HG03108 (cell line): ENCODE measurements at regions not wholly inside any gene's neighbourhood (a gene's known extent, or its start where the extent isn't known, plus 50 kb on each side); places are given as distances from the start of the nearest gene placed in this dataset.

Experiments used
- ATAC-seq: cut with Tn5 transposase; IDR thresholded peaks from one replicate; pipeline ENCODE4 v1.9.1; 2021; ENCODE audit warnings: moderate library complexity; ENCODE audit not compliant: unreplicated experiment

DNA sequence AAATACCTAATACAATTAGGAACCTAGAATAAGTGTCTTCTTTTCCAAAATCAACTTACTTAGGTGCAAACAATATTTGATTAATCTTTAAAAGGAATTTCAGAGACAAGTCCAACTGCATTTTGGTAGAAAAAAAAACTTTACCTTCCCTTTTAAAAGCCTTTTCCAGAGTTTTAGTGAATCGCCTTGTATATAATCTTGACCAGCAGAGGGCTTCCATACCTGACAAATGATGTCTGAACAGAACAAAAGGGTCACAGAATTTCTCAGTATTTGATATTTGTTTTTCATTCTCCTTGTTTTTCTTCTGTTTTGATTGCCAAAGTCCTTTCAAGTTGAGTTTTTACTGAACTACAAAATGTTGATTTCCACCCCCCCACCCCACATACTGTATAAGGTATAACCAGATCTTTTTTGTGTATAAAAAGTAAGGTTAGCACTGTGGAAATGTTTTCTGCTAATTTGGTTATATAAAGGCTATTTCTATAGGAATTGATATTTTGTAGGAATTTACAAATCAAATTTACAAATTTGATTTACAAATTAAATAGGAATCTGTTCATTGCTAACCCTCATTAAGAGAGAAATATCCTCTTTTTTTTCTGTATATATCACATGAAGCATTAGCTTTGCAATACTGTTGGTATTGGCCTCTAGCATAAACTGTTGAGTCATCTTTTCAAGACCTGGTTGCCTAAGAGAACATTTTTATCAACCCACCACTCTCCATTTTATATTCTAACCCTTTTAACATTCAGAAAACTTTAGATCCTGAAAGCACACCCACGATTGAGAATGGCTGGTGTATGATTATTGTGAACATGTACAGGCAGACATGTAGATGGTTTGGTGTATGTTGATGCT lies 464.1 kb upstream of the RARB start:
- no peak for ATAC-seq

DNA sequence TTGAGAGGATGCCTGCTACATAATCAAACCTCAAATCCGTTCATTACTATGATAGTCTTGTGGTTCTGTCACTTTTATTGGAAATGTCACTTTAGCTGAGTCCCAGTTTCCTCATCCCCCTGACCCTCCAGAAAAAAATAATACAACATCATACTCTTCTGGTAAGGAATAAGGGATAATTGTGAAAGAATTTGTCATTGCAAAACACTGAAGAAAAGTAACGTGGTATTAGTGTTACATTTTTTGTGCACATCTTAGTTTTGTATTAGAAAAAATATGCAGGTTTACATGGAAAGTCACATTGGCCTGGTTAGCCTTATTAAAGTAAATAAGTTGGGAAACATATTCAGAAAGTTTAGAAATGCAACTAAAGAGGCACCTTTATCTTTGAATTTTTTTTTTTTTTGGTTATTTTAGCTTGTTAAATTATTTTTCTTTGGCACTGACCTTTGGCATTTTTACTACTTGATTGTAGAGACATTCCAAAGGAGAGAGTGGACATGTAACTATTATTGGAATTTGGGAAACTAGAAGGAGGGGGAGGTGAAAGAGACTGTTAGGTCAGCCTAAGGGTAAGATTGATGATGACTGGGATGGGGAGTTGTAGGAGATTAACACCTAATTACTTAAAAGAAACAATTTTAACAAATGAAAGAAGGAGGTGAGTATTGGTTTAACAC lies 462.2 kb upstream of the RARB start:
- ATAC-seq = no peak

DNA sequence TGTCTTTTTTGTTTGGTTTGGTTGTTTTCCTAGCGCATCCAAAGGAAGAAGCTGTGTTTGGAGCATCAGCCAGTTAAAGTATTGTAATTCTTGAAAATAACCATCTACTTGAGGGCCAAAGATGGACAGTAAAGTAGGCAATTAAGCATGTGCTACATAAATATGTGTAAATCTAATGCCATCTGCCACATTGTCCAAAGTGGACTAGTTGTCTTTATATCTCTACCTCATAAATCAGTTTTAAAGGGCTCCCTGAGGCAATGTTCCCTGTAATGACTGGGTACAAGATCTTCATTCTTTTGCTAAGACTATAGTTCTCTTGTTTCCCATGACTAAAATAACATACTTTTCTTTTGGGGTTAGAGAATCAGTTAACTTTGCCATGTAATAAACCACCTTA lies 460.0 kb upstream of the RARB start:
- no peak for ATAC-seq

DNA sequence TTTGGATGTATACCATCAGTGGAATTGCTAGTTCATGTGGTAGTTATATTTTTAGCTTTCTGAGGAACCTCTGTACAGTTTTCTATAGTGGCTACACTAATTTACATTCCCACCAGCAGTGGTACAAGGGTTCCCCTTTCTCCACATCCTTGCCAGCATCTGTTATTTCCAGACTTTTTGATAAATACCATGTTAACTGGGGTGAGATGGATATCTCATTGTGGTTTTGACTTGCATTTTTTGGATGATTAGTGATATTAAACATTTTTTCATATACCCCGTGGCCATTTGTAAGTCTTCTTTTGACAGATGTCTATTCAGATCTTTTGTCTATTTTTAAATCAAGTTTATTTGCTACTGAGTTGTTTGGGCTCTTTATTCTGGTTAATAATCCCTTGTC lies 455.6 kb upstream of the RARB start:
- ATAC-seq = no peak

DNA sequence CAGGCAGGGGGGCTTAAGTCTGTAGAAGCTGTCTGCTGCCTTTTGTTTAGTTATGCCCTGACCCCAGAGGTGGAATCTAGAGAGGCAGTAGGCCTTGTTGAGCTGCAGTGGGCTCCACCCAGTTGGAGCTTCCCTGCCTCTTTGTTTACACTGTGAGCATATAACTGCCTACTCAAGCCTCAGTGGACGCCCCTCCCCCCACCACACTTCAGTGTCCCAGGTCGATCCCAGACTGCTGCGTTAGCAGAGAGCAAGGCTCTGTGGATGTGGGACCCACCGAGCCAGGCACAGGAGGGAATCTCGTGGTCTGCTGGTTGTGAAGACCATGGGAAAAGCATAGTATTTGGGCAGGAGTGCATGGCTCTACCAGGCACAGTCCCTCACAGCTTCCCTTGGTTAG lies 446.8 kb upstream of the RARB start:
- ATAC-seq = no peak

DNA sequence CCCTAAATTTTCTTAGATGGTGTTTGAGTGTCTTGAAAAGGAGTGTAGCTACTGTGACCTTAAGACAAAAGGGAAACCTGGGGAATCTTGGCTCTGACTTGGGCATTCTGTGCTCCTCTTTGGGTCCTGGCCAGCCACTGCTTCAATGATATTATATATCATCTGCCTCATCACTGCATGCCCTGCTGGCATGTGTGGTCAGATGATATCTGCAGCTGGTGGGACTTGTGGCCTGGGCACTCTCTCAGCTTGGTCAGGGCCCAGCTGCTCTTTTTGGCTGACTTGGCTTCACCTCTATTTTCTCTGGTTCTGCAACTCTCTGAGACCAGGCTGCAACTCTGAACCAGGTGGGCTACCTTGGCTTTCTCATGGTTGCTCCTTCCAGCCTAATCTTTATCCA lies 446.1 kb upstream of the RARB start:
- ATAC-seq = no peak

DNA sequence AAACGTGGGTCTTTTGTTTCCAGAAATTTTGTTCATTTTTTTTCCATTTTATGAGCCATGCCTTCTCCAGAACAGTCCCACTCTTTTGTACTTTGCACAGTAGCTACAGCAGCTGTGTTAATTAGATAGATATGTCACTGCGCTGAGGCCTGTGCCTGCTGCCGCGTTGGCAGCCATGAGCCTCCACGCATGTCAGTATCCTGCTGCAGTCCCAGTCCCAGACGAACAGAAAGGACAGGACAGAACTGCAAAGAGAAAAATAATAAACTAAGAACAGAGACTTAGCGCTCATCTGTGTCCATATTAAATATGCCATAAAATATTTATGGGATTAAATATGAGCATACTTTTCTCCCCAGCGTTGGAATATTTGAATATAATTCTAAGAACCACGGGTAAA lies 442.4 kb upstream of the RARB start:
- no peak for ATAC-seq

DNA sequence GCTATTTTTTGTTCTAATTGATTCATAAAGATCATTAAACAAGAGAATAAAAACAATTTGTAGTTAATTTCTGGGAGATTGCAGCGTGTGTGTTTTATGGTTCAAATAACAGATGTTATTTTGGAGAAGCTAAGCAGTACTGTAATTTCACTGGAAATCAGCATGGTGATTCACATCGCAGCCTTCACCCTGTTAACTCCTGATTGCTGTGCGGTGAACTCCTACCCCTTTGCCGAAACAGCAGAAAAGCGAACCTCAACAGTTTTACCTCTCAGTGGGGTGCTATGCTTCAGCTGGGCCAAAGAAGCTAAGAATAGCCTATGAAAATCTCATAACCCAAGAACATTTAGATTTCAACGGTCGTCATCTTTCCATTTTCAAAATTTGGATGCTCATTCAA lies 441.5 kb upstream of the RARB start:
- no peak for ATAC-seq

DNA sequence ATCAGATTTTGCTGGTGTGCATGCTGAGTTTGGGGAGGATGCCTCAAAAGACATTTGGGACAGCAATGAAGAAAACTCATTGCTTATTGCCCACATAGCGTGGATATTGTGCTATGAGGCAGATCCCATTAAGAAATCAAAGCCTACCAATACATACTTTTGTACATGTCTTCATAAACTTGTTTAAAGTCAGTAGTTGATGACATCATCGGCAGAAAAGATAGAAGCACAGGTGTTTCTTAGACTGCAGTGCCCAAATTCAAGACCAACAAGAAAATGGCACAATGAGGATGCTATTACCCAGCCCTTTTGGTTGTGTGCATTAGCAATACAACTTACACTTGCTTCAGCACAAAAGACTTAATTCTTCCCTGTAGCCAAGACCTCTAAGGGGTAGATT lies 428.7 kb upstream of the RARB start:
- no peak for ATAC-seq

DNA sequence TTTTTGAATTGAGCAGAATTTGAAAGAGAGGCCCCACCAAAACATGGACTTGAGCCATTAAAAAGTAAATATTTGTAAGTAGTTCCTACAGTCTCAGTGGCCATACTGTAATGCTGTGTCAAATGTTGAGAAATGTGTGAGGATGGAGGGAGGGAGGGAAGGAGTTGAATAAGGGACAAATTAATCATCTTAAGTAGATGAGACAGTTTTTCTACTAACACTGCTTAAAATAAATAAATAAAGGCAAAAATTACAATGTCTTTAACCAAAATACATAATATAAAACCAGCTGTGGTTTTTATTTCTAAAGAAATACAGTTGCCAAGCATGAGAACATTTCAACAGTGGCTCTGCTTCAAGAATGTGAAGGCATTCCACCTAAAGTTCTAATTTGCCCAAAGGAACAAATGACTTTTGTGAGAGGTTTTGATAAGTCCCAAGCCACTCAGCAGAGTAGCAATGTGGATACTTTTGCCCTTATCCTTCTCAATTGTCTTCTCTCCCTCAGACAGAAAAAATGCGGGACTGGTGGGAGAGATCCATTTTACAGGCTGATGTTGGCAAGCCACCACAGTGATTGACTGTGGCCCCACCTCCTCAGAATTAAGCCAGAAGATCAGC lies 427.0 kb upstream of the RARB start:
- ATAC-seq = no peak

DNA sequence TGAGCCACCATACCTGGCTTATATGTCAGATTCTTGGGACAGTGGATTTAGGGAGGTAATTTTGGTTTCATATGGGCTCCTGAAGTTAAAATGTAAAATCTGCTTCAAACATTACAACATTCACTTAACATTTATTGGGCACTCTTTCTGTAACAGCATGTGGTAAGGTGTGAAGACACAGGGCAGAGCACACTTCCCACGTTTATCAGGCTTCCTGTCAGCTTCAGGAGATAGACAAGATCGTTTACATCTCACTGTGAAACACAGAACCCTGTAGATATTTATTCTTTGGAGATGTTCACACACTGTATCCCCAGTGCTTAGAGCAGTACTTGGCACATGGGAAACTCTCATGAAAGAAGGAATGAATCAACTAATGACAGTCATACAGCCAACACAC lies 426.0 kb upstream of the RARB start:
- ATAC-seq = no peak

DNA sequence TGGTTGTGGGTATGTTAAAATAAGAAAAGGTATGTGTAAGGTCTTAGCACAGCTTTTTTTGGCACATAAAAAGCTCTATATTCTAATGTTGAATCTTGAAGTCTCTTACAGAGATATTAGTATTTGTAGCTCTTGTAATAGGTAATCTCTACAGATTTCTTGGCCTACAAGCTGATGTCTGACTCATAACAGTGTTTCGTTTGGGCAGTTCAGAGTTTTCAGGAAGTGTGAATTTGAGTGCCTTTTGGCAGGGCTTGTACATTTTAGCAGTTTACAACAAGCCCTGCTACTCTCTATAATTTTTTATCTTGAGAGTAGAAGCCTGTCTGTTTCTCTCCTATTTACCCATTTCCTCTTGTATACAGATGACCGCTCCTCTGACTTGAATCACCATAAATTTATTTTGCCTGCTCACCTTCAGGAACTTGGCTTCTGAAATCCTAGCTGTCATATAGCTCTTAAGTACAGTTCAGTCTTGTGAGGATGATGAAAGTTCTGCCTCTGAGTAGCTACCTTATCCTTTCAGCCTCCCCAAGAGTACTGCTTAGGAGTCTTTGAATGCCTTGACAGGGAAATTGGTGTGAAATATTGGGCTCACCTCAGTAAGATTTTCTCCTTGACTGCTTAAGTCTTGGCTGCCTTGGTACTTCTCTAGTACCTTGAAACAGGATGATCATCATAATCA lies 419.9 kb upstream of the RARB start:
- ATAC-seq = peak; percentile 98

DNA sequence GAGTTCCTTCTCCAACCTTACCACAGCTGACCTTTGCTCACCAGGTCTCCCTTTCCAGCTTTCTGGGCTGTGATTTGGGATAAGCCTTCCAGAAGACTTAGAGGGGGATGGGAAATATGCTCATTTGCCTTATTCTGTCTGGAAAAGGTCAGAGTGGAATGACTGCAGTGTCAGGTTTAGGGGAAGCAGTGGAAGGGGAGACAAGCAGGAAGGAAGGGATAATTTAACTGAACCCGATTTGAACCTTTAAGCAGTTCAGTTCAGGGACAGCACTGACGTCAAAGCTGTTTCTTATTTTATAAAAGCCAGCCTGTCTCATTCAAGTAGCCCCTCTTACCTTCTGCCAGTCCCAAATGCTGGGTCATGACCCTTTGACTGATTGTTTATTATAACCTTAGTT lies 418.4 kb upstream of the RARB start:
- ATAC-seq = no peak

DNA sequence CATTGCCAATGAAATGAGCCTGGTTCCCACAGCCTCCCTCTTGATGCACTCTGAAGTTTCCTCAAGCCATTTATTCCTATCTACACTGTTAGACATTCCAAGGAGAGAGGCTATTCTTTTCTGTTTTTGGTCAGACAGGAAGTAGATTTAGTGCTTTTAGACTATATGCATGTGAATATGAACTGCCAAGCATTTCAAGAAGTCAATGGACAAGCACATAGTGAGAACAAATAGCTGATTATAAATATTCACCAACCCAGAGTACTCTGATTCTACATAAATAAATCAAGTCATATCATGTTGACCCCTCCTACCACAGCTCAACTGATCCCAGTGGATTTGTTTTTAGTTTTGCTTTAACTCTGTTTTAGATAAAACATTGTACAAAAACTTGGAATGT lies 412.5 kb upstream of the RARB start:
- no peak for ATAC-seq

DNA sequence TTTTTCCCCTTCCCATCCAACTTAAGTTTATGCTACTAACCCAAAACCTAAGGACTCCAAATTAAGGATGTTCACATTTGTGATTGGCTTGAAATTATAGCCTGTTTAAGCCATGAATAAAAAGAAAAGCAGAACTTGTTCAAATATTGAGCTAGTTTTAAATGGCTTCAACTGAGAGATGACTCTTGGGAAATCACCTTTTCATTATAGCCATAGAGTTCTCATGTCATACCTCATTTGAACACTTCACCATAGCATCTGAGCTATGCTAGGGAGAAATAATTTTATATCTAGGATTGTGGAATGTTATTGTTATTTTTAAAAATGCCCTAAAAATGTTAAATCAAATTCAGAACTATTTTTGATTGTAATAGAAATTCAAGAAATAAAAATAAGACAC lies 409.2 kb upstream of the RARB start:
- no peak for ATAC-seq

DNA sequence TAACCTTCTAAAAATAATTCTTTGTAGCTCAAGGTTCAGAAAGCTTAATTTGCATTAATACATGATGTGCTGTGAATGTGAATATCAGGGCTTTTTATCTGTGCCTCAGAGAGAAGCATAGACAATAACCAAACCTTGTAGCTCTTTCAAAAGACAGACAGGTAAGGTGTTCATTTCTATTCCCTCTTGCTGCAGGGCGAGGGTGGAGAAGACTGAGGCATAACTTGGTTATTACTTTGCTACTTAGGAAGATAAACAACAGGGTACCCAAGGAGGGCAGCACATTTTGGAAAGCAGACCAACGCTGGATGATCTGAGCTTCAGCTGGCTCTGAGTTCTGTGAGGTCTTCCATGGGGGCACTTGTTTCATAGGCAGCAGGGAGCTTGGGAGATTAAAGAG lies 408.6 kb upstream of the RARB start:
- no peak for ATAC-seq

DNA sequence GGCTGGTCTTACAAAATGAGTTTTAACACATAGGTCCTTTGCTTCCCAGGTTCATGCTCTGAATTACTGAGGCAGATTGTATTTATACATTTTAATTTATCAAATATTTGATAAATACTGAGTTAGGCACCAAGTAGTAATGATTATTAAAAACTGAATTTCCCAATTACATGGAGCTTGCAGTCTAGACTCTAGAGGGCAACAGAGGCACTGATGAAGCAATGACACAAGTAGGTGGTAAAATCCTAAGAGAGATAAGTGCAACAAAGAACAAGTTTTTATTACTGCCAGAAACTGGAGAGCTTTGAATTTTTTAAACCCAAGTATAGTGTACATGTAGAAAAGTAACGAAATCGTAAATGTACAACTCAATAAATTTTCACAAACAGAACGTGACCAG lies 406.2 kb upstream of the RARB start:
- ATAC-seq = no peak

DNA sequence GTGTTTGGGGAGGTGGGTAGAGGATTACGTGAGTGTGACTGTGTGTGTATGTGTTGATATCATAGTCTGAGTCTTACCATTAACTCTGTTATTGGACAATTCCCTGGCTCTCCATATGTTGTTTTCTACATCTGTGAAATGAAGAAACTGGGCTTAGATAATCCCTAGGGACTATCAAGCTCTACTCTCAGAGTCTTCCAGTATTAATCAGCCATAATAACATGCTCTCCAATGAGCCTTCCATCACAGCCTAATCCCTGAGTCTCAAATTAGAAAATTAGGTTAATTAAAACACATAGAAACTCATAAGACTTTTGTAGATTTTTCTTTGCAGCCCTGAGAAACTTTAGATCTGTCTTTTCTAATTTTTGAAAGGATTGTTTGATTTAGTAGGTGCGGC lies 404.2 kb upstream of the RARB start:
- no peak for ATAC-seq

DNA sequence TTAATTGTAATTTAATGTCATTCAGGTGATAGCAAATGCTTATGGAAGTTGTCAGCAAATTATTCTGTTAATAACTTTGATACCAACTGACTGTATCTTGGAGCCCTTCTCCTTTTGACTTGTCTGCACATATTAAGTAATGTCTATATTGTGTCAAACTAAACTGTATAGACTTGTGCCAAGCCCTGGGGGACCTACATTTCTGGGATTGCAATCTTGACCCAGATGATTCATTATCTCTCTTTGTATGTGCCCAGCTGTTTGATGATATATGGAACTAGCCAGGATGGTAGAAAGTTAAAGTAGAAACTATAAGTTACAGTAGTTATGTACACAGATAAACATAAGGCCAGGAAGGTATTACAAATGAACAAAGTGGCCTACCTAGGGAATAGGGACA lies 402.8 kb upstream of the RARB start:
- ATAC-seq = no peak

DNA sequence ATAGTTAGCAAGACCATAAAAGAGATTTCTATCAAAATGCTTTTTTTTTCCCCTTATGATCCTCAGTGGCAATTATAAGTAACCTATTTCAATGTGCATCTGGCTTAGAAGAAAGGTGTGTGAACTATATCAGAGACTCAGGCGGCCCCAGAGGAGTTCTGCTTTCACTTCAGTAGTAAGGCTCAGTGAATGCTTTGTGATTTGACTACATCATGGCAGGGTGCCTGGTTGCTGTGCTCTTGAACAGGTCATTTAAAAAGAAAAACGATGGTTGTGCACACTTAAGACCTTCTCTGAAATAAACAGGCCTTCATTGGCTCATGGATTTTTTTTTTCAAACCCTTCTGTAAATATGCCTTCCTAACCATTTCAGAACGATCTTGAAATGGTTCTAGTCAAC lies 400.4 kb upstream of the RARB start:
- no peak for ATAC-seq

DNA sequence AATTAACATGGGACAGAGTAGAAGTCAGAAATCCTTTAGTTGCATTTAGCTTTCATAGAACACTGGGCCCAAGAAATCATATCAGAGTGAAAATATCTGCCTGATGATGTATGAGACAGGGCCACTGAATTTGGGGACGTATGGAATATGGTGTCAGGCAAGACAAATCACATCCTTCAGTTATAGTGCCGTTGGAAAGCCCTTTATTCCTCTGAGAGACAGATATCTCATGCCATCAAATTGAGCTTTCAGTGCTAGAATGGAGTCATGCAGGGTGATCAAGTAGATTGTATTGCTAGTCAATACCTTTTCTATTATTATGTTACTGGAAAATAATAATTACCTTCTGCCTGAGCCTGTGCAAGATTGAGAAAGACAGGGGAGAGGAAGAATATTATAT lies 398.2 kb upstream of the RARB start:
- ATAC-seq = no peak

DNA sequence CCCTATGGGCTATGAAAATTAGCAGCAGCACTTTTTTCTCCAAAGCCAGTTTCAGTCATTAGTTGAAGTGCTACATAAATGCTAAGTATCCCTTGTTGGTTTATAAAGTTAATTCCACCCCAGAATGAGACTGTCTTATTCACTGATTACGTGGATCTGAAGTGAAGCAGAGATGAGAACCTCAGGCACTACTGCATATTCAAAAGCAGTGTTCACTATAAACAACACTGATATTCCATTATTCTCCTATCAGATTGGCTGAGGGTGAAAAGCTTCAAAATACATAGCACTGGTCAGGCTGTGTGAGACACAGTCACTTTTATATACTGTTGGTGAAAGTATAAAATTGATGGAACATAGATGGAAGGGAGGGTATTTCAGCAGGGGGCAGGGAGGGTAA lies 395.7 kb upstream of the RARB start:
- no peak for ATAC-seq
